HCT116 (cell line): ENCODE measurements at regions not wholly inside any gene's neighbourhood (a gene's known extent, or its start where the extent isn't known, plus 50 kb on each side); places are given as distances from the start of the nearest gene placed in this dataset.

Experiments used
- ATAC-seq: fragments of 200-7000 bp; cut with Tn5 transposase; 2 replicates; pipeline ENCODE4 v1.9.1; 2020; ENCODE audit warnings: mild to moderate bottlenecking, moderate library complexity
- BruUV-seq: library from RNA; stranded (reverse); fragments of 400-500 nt; replicated peaks from 2 replicates; lab custom pipeline; 2021; lab: Mats Ljungman, UMichigan
- CTCF ChIA-PET: fragments of 300-600 bp; sonication (Branson Sonifier 250); formaldehyde crosslinking; loops from one replicate; lab custom pipeline; 2021; ENCODE audit warnings: antibody characterized with exemption; lab: Charles Lee
- POLR2A ChIA-PET: fragments of 300-600, 350-600 bp; sonication (Branson Sonifier 250); formaldehyde crosslinking; loops from one replicate; lab custom pipeline; 2021; ENCODE audit warnings: antibody characterized with exemption; lab: Charles Lee
- RAD21 ChIA-PET, 2 experiments: fragments of 300-600 bp; sonication (Branson Sonifier 250); formaldehyde crosslinking; loops; one replicate each; lab custom pipeline; 2023; ENCODE audit warnings: low total read pairs in 2 of 2; ENCODE audit not compliant: uncharacterized antibody in 2 of 2, unreplicated experiment in 2 of 2, low non-redundant PET in 1 of 2; lab: Charles Lee
- DNase-seq: peaks from one replicate; pipeline ENCODE4 v3.0.0-alpha.2; 2010; ENCODE audit warnings: low read depth, low spot score
- H2AFZ ChIP-seq: fragments of 200-600 bp; shearing (Covaris generic), sonication (generic); 2 replicates; pipeline ENCODE4 v1.6.1; 2017; ENCODE audit warnings: low read depth, mixed run types, mixed read lengths, antibody characterized with exemption, low read length; ENCODE audit not compliant: poor library complexity, severe bottlenecking
- H3K27ac ChIP-seq: 2 replicates; pipeline ENCODE4 v1.5.1; 2012; ENCODE audit warnings: low read depth, low read length
- H3K27me3 ChIP-seq: fragments of 200-600 bp; sonication (generic); 2 replicates; pipeline ENCODE4 v1.6.1; 2016; ENCODE audit warnings: mixed run types, low read length, mixed read lengths; ENCODE audit not compliant: insufficient read depth
- H3K36me3 ChIP-seq, 2 experiments: fragments of 200-500 bp in 1 of 2; fragments of 200-600 bp in 1 of 2; sonication (Bioruptor generic) in 1 of 2; sonication (generic) in 1 of 2; 2 replicates each; pipeline versions ENCODE4 v1.5.1 to v1.6.1; 2014 to 2016; ENCODE audit warnings: low read length in 2 of 2, inconsistent platforms in 1 of 2, mixed read lengths in 1 of 2, mixed run types in 1 of 2; ENCODE audit not compliant: insufficient read depth in 2 of 2, control insufficient read depth in 1 of 2
- H3K4me1 ChIP-seq, 2 experiments: fragments of 200-600 bp in 1 of 2; sonication (generic) in 1 of 2; 2 replicates each; pipeline versions ENCODE4 v1.5.1 to v1.6.1; 2012 to 2017; ENCODE audit warnings: low read length in 2 of 2, inconsistent platforms in 1 of 2, mild to moderate bottlenecking in 1 of 2, mixed read lengths in 1 of 2, mixed run types in 1 of 2, moderate library complexity in 1 of 2; ENCODE audit not compliant: insufficient read depth in 2 of 2, control insufficient read depth in 1 of 2
- H3K4me2 ChIP-seq: fragments of 200-600 bp; sonication (generic); 2 replicates; pipeline ENCODE4 v1.6.1; 2017; ENCODE audit warnings: mixed run types, low read length, mixed read lengths
- H3K4me3 ChIP-seq, 2 experiments: fragments of 200-600 bp in 1 of 2; sonication (generic) in 1 of 2; replicated peaks in 1 of 2; 2 replicates each; pipeline ENCODE4 v1.5.1; 2011 to 2016; ENCODE audit warnings: low read length in 2 of 2, control low read depth in 1 of 2, low read depth in 1 of 2, mild to moderate bottlenecking in 1 of 2, mixed read lengths in 1 of 2, mixed run types in 1 of 2
- H3K79me2 ChIP-seq: fragments of 200-600 bp; sonication (generic); 2 replicates; pipeline ENCODE4 v1.6.1; 2017; ENCODE audit warnings: mild to moderate bottlenecking, mixed run types, low read length, moderate library complexity, mixed read lengths; ENCODE audit not compliant: insufficient read depth
- H3K9ac ChIP-seq: fragments of 200-600 bp; sonication (generic); 2 replicates; pipeline ENCODE4 v1.6.1; 2016; ENCODE audit warnings: low read length, mixed read lengths
- H3K9me2 ChIP-seq: fragments of 200-600 bp; sonication (generic), shearing (Covaris generic); 2 replicates; pipeline ENCODE4 v1.6.1; 2017; ENCODE audit warnings: mixed run types, mild to moderate bottlenecking, moderate library complexity; ENCODE audit not compliant: insufficient read depth
- H3K9me3 ChIP-seq, 2 experiments: fragments of 200-500 bp in 1 of 2; fragments of 200-600 bp in 1 of 2; sonication (Bioruptor generic) in 1 of 2; sonication (generic) in 1 of 2; 2 replicates each; pipeline ENCODE4 v1.6.1; 2014 to 2017; ENCODE audit warnings: low read length in 2 of 2, mixed read lengths in 2 of 2, inconsistent platforms in 1 of 2, low read depth in 1 of 2, mild to moderate bottlenecking in 1 of 2, mixed run types in 1 of 2, moderate library complexity in 1 of 2; ENCODE audit not compliant: control insufficient read depth in 1 of 2, insufficient read depth in 1 of 2
- H4K20me1 ChIP-seq: fragments of 200-600 bp; sonication (generic), shearing (Covaris generic); 2 replicates; pipeline ENCODE4 v1.6.1; 2017; ENCODE audit warnings: mixed run types, mild to moderate bottlenecking, moderate library complexity; ENCODE audit not compliant: insufficient read depth
- ATF3 ChIP-seq: IDR thresholded peaks from 2 replicates; pipeline ENCODE4 v1.6.1; 2012
- CEBPB ChIP-seq: IDR thresholded peaks from 2 replicates; pipeline ENCODE4 v1.6.1; 2012; ENCODE audit warnings: low read depth
- EGR1 ChIP-seq: IDR thresholded peaks from 2 replicates; pipeline ENCODE4 v1.6.1; 2012; ENCODE audit warnings: low read depth
- ELF1 ChIP-seq: IDR thresholded peaks from 2 replicates; pipeline ENCODE4 v1.6.1; 2012; ENCODE audit warnings: low read depth, borderline replicate concordance
- EZH2 ChIP-seq: fragments of 200-600 bp; sonication (generic); IDR thresholded peaks from 2 replicates; pipeline ENCODE4 v1.6.1; 2017; ENCODE audit warnings: antibody characterized with exemption, mixed run types
- EZH2phosphoT487 ChIP-seq: fragments of 200-600 bp; IDR thresholded peaks from 2 replicates; pipeline ENCODE4 v1.6.1; 2018; ENCODE audit warnings: antibody characterized with exemption, borderline replicate concordance
- JUND ChIP-seq: IDR thresholded peaks from 2 replicates; pipeline ENCODE4 v1.6.1; 2012
- MAX ChIP-seq: IDR thresholded peaks from 2 replicates; pipeline ENCODE4 v1.6.1; 2012
- POLR2A ChIP-seq: IDR thresholded peaks from 2 replicates; pipeline ENCODE4 v1.7.0; 2011; ENCODE audit warnings: borderline replicate concordance; ENCODE audit not compliant: insufficient read depth, insufficient read length; ENCODE audit errors: extremely low read depth
- POLR2AphosphoS5 ChIP-seq: IDR thresholded peaks from 2 replicates; pipeline ENCODE4 v1.6.1; 2011; ENCODE audit warnings: mild to moderate bottlenecking, low read depth, low read length, moderate library complexity
- TCF7L2 ChIP-seq: IDR thresholded peaks from 2 replicates; pipeline ENCODE4 v1.7.0; 2011; ENCODE audit warnings: borderline replicate concordance, inconsistent platforms; ENCODE audit not compliant: insufficient read depth, insufficient read length; ENCODE audit errors: extremely low read depth
- YY1 ChIP-seq: IDR thresholded peaks from 2 replicates; pipeline ENCODE4 v1.6.1; 2011; ENCODE audit warnings: low read length, low read depth, moderate library complexity, mild to moderate bottlenecking; ENCODE audit not compliant: insufficient replicate concordance; ENCODE audit errors: extremely low read depth
- ZBTB33 ChIP-seq: IDR thresholded peaks from 2 replicates; pipeline ENCODE4 v1.6.1; 2011; ENCODE audit warnings: mild to moderate bottlenecking, low read length, moderate library complexity; ENCODE audit not compliant: insufficient replicate concordance; ENCODE audit errors: extremely low read depth
- ZFX ChIP-seq: fragments of 450-650 bp; IDR thresholded peaks from 2 replicates; pipeline ENCODE4 v1.6.1; 2017
- ZNF274 ChIP-seq: fragments of 200-500 bp; sonication (Bioruptor generic); IDR thresholded peaks from 2 replicates; pipeline ENCODE4 v1.6.1; 2014; ENCODE audit warnings: mild to moderate bottlenecking, low read depth, low read length, inconsistent platforms
- intact Hi-C: fragments of 100-400 bp; cut with micrococcal nuclease; formaldehyde crosslinking; loops from 2 replicates; pipeline ENCODE4 v1.10.0; 2022
- TF ChIP-seq, protein P1 (sequence below), 3 experiments: fragments of 200-600 bp in 1 of 3; sonication (generic) in 1 of 3; IDR thresholded peaks in 2 of 3; conservative IDR thresholded peaks in 1 of 3; 2 replicates each; pipeline ENCODE4 v1.5.1; 2012 to 2017; ENCODE audit warnings: low read depth in 2 of 3, low read length in 2 of 3, antibody characterized with exemption in 1 of 3, borderline replicate concordance in 1 of 3, control low read depth in 1 of 3, mild to moderate bottlenecking in 1 of 3, mixed read lengths in 1 of 3, mixed run types in 1 of 3, moderate library complexity in 1 of 3; ENCODE audit not compliant: insufficient read depth in 1 of 3
- TF ChIP-seq, protein P2 (sequence below): IDR thresholded peaks from 2 replicates; pipeline ENCODE4 v1.6.1; 2012; ENCODE audit warnings: low read depth

GRCh38 chr12:77421152-77421551 lies 355.8 kb upstream of the E2F7 start:
- no peak overlapping the region for H3K4me2 ChIP-seq
- TF ChIP-seq EZH2phosphoT487 (no peak), ZFX (no peak), ZBTB33 (no peak), ELF1 (no peak), CEBPB (no peak), POLR2A (no peak), EZH2 (no peak), POLR2AphosphoS5 (no peak), ATF3 (no peak), YY1 (no peak), JUND (no peak), EGR1 (no peak), TCF7L2 (no peak), MAX (no peak), ZNF274 (no peak)
- TF ChIP-seq, protein P1, sequence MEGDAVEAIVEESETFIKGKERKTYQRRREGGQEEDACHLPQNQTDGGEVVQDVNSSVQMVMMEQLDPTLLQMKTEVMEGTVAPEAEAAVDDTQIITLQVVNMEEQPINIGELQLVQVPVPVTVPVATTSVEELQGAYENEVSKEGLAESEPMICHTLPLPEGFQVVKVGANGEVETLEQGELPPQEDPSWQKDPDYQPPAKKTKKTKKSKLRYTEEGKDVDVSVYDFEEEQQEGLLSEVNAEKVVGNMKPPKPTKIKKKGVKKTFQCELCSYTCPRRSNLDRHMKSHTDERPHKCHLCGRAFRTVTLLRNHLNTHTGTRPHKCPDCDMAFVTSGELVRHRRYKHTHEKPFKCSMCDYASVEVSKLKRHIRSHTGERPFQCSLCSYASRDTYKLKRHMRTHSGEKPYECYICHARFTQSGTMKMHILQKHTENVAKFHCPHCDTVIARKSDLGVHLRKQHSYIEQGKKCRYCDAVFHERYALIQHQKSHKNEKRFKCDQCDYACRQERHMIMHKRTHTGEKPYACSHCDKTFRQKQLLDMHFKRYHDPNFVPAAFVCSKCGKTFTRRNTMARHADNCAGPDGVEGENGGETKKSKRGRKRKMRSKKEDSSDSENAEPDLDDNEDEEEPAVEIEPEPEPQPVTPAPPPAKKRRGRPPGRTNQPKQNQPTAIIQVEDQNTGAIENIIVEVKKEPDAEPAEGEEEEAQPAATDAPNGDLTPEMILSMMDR (IDR thresholded peaks at IDR 0.05 in 2 of 3, conservative IDR thresholded peaks at IDR 0.05 in 1 of 3; ENCODE audit: borderline replicate concordance in 1 of 3, insufficient read depth in 1 of 3, low read depth in 2 of 3, low read length in 2 of 3): no peak
- TF ChIP-seq, protein P2, sequence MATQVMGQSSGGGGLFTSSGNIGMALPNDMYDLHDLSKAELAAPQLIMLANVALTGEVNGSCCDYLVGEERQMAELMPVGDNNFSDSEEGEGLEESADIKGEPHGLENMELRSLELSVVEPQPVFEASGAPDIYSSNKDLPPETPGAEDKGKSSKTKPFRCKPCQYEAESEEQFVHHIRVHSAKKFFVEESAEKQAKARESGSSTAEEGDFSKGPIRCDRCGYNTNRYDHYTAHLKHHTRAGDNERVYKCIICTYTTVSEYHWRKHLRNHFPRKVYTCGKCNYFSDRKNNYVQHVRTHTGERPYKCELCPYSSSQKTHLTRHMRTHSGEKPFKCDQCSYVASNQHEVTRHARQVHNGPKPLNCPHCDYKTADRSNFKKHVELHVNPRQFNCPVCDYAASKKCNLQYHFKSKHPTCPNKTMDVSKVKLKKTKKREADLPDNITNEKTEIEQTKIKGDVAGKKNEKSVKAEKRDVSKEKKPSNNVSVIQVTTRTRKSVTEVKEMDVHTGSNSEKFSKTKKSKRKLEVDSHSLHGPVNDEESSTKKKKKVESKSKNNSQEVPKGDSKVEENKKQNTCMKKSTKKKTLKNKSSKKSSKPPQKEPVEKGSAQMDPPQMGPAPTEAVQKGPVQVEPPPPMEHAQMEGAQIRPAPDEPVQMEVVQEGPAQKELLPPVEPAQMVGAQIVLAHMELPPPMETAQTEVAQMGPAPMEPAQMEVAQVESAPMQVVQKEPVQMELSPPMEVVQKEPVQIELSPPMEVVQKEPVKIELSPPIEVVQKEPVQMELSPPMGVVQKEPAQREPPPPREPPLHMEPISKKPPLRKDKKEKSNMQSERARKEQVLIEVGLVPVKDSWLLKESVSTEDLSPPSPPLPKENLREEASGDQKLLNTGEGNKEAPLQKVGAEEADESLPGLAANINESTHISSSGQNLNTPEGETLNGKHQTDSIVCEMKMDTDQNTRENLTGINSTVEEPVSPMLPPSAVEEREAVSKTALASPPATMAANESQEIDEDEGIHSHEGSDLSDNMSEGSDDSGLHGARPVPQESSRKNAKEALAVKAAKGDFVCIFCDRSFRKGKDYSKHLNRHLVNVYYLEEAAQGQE: no peak
- RAD21 ChIA-PET: no interaction called here
- no peaks in the 10 kb centered on the region for H3K4me1 ChIP-seq
- no peaks in the 10 kb centered on the region for H3K79me2 ChIP-seq
- H3K27ac ChIP-seq: no peak overlapping the region
- H3K36me3 ChIP-seq: no peaks in the 10 kb centered on the region
- ATAC-seq (no peak), DNase-seq (no peak)
- no peak overlapping the region for H2AFZ ChIP-seq
- CTCF ChIA-PET: no interaction called here
- POLR2A ChIA-PET: no interaction called here
- no peaks in the 10 kb centered on the region for H3K27me3 ChIP-seq
- H3K9me3 ChIP-seq: no peaks in the 10 kb centered on the region
- H3K9ac ChIP-seq: no peak overlapping the region
- no peak overlapping the region for H3K4me3 ChIP-seq
- H4K20me1 ChIP-seq: no peaks in the 10 kb centered on the region
- no TSS peak for BruUV-seq
- no peaks in the 10 kb centered on the region for H3K9me2 ChIP-seq
- intact Hi-C loops: no loop called here
